ENCODE measurements at regions not wholly inside any gene's neighbourhood (a gene's known extent, or its start where the extent isn't known, plus 50 kb on each side); places are given as distances from the start of the nearest gene placed in this dataset.

- no peak overlapping the region for H2AFZ ChIP-seq (ENCODE audit: low read depth, low read length, severe bottlenecking)
- no peaks in the 10 kb centered on the region for H3K27me3 ChIP-seq (ENCODE audit: low read length)
- H3K9me3 ChIP-seq (ENCODE audit: insufficient read depth, low read length), result no peaks in the 10 kb centered on the region
- H3K4me2 ChIP-seq (ENCODE audit: low read depth, low read length, poor library complexity, severe bottlenecking), result no peak overlapping the region
- H3K27ac ChIP-seq (ENCODE audit: low read depth, low read length), result no peak overlapping the region
- H3K9ac ChIP-seq (ENCODE audit: low read length), result no peak overlapping the region
- no peaks in the 10 kb centered on the region for H3K9me2 ChIP-seq (replicated peaks; ENCODE audit: insufficient read depth, low read length)
- H3F3A ChIP-seq (ENCODE audit: insufficient read depth), result no peaks in the 10 kb centered on the region
- TF ChIP-seq EZH2phosphoT487 (conservative IDR thresholded peaks at IDR 0.05; ENCODE audit: low read length) (no peak), CTCF (IDR thresholded peaks at IDR 0.05; ENCODE audit: insufficient read depth, low read length, poor library complexity, severe bottlenecking) (no peak)
- H3K79me2 ChIP-seq (ENCODE audit: insufficient read depth, low read length), result no peaks in the 10 kb centered on the region
- H3K4me3 ChIP-seq (ENCODE audit: insufficient read depth, low read length, poor library complexity, severe bottlenecking), result no peak overlapping the region
- no peaks in the 10 kb centered on the region for H4K20me1 ChIP-seq (ENCODE audit: low read depth, low read length)
- no peaks in the 10 kb centered on the region for H3K36me3 ChIP-seq (ENCODE audit: low read length)
These were observed 738.6 kb upstream of the PIK3C3 start for GRCh38 chr18:41216341-41217003.

GRCh38 chr18:41207706-41208105, 747.3 kb upstream of the PIK3C3 start:
- H3K9me2 ChIP-seq (replicated peaks; ENCODE audit: insufficient read depth, low read length), result 0 out of 2 replicates have a peak, but pooled peaks cover 4% of the 10 kb centered on the region
- TF ChIP-seq EZH2phosphoT487 (conservative IDR thresholded peaks at IDR 0.05; ENCODE audit: low read length) (no peak), CTCF (IDR thresholded peaks at IDR 0.05; ENCODE audit: insufficient read depth, low read length, poor library complexity, severe bottlenecking) (no peak)

GRCh38 chr18:41206341-41206830, 748.6 kb upstream of the PIK3C3 start:
- no peaks in the 10 kb centered on the region for H3F3A ChIP-seq (ENCODE audit: insufficient read depth)
- no peak overlapping the region for H3K4me2 ChIP-seq (ENCODE audit: low read depth, low read length, poor library complexity, severe bottlenecking)
- H3K4me3 ChIP-seq (ENCODE audit: insufficient read depth, low read length, poor library complexity, severe bottlenecking), result no peak overlapping the region
- H3K79me2 ChIP-seq (ENCODE audit: insufficient read depth, low read length), result no peaks in the 10 kb centered on the region
- H2AFZ ChIP-seq (ENCODE audit: low read depth, low read length, severe bottlenecking), result no peak overlapping the region
- TF ChIP-seq CTCF (IDR thresholded peaks at IDR 0.05; ENCODE audit: insufficient read depth, low read length, poor library complexity, severe bottlenecking) (no peak), EZH2phosphoT487 (conservative IDR thresholded peaks at IDR 0.05; ENCODE audit: low read length) (no peak)
- no peak overlapping the region for H3K27ac ChIP-seq (ENCODE audit: low read depth, low read length)
- H3K36me3 ChIP-seq (ENCODE audit: low read length), result no peaks in the 10 kb centered on the region
- 0 out of 2 replicates have a peak, but pooled peaks cover 4% of the 10 kb centered on the region for H3K9me2 ChIP-seq (replicated peaks; ENCODE audit: insufficient read depth, low read length)
- H3K9ac ChIP-seq (ENCODE audit: low read length), result no peak overlapping the region
- no peaks in the 10 kb centered on the region for H3K9me3 ChIP-seq (ENCODE audit: insufficient read depth, low read length)
- H4K20me1 ChIP-seq (ENCODE audit: low read depth, low read length), result no peaks in the 10 kb centered on the region
- H3K27me3 ChIP-seq (ENCODE audit: low read length), result no peaks in the 10 kb centered on the region

More at GRCh38 chr18:41207706-41208105, 747.3 kb upstream of the PIK3C3 start:
- Histone ChIP-seq H4K20me1 (ENCODE audit: low read depth, low read length) (no peaks in the 10 kb centered on the region), H3K4me2 (ENCODE audit: low read depth, low read length, poor library complexity, severe bottlenecking) (no peak overlapping the region), H3F3A (ENCODE audit: insufficient read depth) (no peaks in the 10 kb centered on the region), H3K27me3 (ENCODE audit: low read length) (no peaks in the 10 kb centered on the region), H3K9ac (ENCODE audit: low read length) (no peak overlapping the region), H2AFZ (ENCODE audit: low read depth, low read length, severe bottlenecking) (no peak overlapping the region), H3K79me2 (ENCODE audit: insufficient read depth, low read length) (no peaks in the 10 kb centered on the region), H3K36me3 (ENCODE audit: low read length) (no peaks in the 10 kb centered on the region), H3K27ac (ENCODE audit: low read depth, low read length) (no peak overlapping the region), H3K4me3 (ENCODE audit: insufficient read depth, low read length, poor library complexity, severe bottlenecking) (no peak overlapping the region), H3K9me3 (ENCODE audit: insufficient read depth, low read length) (no peaks in the 10 kb centered on the region)

All from SU-DHL-6 (cell line).